ENCODE measurements at regions not wholly inside any gene's neighbourhood (a gene's known extent, or its start where the extent isn't known, plus 50 kb on each side); places are given as distances from the start of the nearest gene placed in this dataset.

DNA sequence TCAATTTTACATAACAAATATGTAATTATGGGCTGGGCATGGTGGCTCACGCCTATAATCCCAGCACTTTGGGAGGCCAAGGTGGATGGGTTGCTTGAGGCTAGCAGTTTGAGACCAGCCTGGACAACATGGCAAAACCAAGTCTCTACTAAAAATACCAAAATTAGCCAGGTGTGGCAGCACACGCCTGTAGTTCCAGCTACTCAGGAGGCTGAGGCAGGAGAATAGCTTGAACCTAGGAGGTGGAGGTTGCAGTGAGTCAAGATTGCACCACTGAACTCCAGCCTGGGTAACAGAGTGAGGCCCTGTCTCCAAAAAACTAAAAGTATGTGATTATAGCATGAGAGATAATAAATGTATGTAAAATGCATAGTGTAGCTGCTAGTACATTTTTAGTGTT, 229.0 kb downstream of the PPARGC1A start:
- Histone ChIP-seq H3K27ac (ENCODE audit: low read length) (no peak overlapping the region), H3K4me3 (ENCODE audit: low read length) (no peak overlapping the region), H2AFZ (ENCODE audit: low read depth, low read length) (no peak overlapping the region), H3K9me3 (ENCODE audit: low read length) (no peaks in the 10 kb centered on the region), H3F3A (ENCODE audit: insufficient read depth, low read length, poor library complexity, severe bottlenecking) (no peaks in the 10 kb centered on the region), H3K4me2 (ENCODE audit: low read length) (no peak overlapping the region), H3K36me3 (ENCODE audit: insufficient read depth, low read length) (no peaks in the 10 kb centered on the region), H3K27me3 (ENCODE audit: insufficient read depth, low read depth, low read length) (no peaks in the 10 kb centered on the region), H4K20me1 (ENCODE audit: insufficient read depth) (no peaks in the 10 kb centered on the region), H3K9ac (ENCODE audit: low read length) (no peak overlapping the region), H3K79me2 (replicated peaks; ENCODE audit: insufficient read depth, low read length) (no peaks in the 10 kb centered on the region), H3K9me2 (ENCODE audit: insufficient read depth, low read length) (no peaks in the 10 kb centered on the region)
- TF ChIP-seq EP300 (conservative IDR thresholded peaks at IDR 0.05; ENCODE audit: poor library complexity, severe bottlenecking) (no peak), MXI1 (conservative IDR thresholded peaks at IDR 0.05; ENCODE audit: poor library complexity, severe bottlenecking) (no peak), POLR2AphosphoS5 (IDR thresholded peaks at IDR 0.05) (no peak), SMC3 (conservative IDR thresholded peaks at IDR 0.05; ENCODE audit: poor library complexity) (no peak), RAD21 (conservative IDR thresholded peaks at IDR 0.05) (no peak), EZH2 (IDR thresholded peaks at IDR 0.05; ENCODE audit: borderline replicate concordance, insufficient read depth, low read length, poor library complexity, severe bottlenecking) (no peak), TAF1 (IDR thresholded peaks at IDR 0.05; ENCODE audit: low read depth) (no peak)
- TF ChIP-seq, protein P1, sequence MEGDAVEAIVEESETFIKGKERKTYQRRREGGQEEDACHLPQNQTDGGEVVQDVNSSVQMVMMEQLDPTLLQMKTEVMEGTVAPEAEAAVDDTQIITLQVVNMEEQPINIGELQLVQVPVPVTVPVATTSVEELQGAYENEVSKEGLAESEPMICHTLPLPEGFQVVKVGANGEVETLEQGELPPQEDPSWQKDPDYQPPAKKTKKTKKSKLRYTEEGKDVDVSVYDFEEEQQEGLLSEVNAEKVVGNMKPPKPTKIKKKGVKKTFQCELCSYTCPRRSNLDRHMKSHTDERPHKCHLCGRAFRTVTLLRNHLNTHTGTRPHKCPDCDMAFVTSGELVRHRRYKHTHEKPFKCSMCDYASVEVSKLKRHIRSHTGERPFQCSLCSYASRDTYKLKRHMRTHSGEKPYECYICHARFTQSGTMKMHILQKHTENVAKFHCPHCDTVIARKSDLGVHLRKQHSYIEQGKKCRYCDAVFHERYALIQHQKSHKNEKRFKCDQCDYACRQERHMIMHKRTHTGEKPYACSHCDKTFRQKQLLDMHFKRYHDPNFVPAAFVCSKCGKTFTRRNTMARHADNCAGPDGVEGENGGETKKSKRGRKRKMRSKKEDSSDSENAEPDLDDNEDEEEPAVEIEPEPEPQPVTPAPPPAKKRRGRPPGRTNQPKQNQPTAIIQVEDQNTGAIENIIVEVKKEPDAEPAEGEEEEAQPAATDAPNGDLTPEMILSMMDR (IDR thresholded peaks at IDR 0.05; ENCODE audit: poor library complexity, severe bottlenecking) = no peak
- TF ChIP-seq, protein P2, sequence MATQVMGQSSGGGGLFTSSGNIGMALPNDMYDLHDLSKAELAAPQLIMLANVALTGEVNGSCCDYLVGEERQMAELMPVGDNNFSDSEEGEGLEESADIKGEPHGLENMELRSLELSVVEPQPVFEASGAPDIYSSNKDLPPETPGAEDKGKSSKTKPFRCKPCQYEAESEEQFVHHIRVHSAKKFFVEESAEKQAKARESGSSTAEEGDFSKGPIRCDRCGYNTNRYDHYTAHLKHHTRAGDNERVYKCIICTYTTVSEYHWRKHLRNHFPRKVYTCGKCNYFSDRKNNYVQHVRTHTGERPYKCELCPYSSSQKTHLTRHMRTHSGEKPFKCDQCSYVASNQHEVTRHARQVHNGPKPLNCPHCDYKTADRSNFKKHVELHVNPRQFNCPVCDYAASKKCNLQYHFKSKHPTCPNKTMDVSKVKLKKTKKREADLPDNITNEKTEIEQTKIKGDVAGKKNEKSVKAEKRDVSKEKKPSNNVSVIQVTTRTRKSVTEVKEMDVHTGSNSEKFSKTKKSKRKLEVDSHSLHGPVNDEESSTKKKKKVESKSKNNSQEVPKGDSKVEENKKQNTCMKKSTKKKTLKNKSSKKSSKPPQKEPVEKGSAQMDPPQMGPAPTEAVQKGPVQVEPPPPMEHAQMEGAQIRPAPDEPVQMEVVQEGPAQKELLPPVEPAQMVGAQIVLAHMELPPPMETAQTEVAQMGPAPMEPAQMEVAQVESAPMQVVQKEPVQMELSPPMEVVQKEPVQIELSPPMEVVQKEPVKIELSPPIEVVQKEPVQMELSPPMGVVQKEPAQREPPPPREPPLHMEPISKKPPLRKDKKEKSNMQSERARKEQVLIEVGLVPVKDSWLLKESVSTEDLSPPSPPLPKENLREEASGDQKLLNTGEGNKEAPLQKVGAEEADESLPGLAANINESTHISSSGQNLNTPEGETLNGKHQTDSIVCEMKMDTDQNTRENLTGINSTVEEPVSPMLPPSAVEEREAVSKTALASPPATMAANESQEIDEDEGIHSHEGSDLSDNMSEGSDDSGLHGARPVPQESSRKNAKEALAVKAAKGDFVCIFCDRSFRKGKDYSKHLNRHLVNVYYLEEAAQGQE (IDR thresholded peaks at IDR 0.05; ENCODE audit: borderline replicate concordance) = no peak

DNA sequence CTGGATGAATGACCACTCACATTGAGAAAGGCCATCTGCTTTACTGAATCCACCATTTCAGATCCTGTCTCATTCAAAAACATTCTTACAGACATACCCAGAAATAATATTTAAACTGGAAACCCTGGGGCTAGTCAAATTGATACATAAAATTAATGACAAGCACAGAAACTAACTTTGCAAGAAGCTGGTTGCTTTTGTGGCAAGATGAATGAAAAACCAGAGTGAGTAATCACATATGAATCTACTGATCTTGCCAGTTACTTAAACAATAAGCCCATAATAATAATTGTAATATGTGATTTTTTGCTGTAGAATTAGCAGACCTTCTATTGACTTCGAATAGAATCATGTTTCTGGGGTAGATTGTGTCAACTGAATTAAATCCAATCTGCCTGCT, 235.1 kb downstream of the PPARGC1A start:
- no peak overlapping the region for H3K9ac ChIP-seq (ENCODE audit: low read length)
- TF ChIP-seq EZH2 (IDR thresholded peaks at IDR 0.05; ENCODE audit: borderline replicate concordance, insufficient read depth, low read length, poor library complexity, severe bottlenecking) (no peak), SMC3 (conservative IDR thresholded peaks at IDR 0.05; ENCODE audit: poor library complexity) (no peak), EP300 (conservative IDR thresholded peaks at IDR 0.05; ENCODE audit: poor library complexity, severe bottlenecking) (no peak), POLR2AphosphoS5 (IDR thresholded peaks at IDR 0.05) (no peak), RAD21 (conservative IDR thresholded peaks at IDR 0.05) (no peak), TAF1 (IDR thresholded peaks at IDR 0.05; ENCODE audit: low read depth) (no peak), MXI1 (conservative IDR thresholded peaks at IDR 0.05; ENCODE audit: poor library complexity, severe bottlenecking) (no peak)
- TF ChIP-seq, protein P2 (IDR thresholded peaks at IDR 0.05; ENCODE audit: borderline replicate concordance) = no peak
- TF ChIP-seq, protein P1 (IDR thresholded peaks at IDR 0.05; ENCODE audit: poor library complexity, severe bottlenecking) = no peak
- H3F3A ChIP-seq (ENCODE audit: insufficient read depth, low read length, poor library complexity, severe bottlenecking) = no peaks in the 10 kb centered on the region

More for the DNA sequence above, 235.1 kb downstream of the PPARGC1A start:
- Histone ChIP-seq H3K9me2 (ENCODE audit: insufficient read depth, low read length) (no peaks in the 10 kb centered on the region), H3K9me3 (ENCODE audit: low read length) (no peaks in the 10 kb centered on the region), H2AFZ (ENCODE audit: low read depth, low read length) (no peak overlapping the region), H3K4me2 (ENCODE audit: low read length) (no peak overlapping the region), H3K36me3 (ENCODE audit: insufficient read depth, low read length) (no peaks in the 10 kb centered on the region), H3K27ac (ENCODE audit: low read length) (no peak overlapping the region), H3K79me2 (replicated peaks; ENCODE audit: insufficient read depth, low read length) (no peaks in the 10 kb centered on the region), H3K4me3 (ENCODE audit: low read length) (no peak overlapping the region), H3K27me3 (ENCODE audit: insufficient read depth, low read depth, low read length) (no peaks in the 10 kb centered on the region), H4K20me1 (ENCODE audit: insufficient read depth) (no peaks in the 10 kb centered on the region)

Data from neural cell (in vitro differentiated cells).